ENCODE measurements at regions not wholly inside any gene's neighbourhood (a gene's known extent, or its start where the extent isn't known, plus 50 kb on each side); places are given as distances from the start of the nearest gene placed in this dataset.
"Not testable (repeated sequence)": the region's sequence is repeated elsewhere in the genome, so short reads cannot be mapped to it uniquely, and the experiment has no call there.

- no peak for DNase-seq
These were observed 60.6 kb upstream of the EMB start for GRCh38 chr5:50501491-50502228.

- not testable (repeated sequence) for DNase-seq
These were observed 72.0 kb upstream of the EMB start for GRCh38 chr5:50513028-50513457.

DNA sequence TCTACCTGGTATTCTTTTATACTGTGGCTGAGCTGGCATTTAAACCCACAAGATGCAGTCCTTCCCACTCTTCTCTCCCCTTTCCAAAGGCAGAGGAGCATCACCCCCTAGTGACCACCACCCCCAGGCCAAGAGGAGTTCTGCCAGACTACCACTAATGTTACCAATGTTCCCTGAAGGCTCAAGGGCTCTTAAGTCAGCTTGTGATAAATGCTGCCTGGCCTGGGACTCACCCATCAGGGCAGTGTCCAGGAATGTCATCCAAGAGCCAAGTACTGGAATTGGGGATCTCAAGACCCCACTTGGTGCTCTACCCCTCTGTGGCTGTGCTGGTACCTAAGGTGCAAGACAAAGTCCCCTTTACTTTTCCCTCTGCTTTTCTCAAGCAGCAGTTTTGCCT is 80.0 kb upstream of the EMB start:
- not testable (repeated sequence) for DNase-seq

DNA sequence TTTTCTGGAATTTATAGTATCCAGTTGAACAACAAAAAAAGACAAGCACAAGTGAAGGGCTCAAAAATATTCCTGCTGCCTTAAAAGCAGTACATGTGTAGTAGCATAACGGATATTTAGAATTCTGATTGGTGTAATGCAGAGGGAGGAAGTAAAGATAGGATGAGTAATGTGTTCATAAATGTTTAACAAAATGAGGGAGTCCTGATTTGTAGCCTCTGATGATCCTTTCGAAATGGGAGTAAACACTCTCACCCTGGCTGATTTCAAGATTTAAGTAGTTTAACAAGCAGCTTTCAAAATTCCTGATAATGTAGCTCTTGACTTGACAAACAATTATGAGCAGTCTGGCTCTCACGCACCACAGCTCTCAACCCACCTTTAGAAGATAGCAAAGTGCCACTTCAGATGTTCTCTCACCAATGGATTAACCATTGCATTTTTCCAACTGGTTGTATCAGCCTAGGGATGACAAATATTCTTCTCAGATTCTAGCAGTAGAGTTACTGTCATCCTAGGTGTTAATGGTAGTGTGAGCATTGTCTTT is 86.5 kb upstream of the EMB start:
- DNase-seq: peak in 1 of 2 experiments; percentile 6

DNA sequence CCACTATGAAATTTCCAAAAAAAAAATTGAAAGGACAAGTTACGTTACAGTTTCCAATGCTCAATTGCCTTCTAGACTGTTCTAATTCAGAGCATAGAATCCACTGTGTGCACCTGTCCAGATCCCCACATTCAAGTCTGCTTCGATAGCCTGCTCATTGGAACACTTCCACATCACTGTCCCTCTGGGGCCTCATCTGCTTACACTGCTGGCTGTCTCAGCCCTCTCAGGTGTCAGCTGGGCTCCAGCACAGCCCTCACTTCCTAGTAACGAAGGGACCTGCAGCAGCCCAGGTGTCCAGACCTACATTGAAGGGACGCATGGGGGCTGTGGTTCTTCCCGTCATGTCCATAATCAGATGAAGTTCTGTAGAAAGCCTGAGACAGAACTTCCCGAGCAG is 94.3 kb upstream of the EMB start:
- DNase-seq: no peak

DNA sequence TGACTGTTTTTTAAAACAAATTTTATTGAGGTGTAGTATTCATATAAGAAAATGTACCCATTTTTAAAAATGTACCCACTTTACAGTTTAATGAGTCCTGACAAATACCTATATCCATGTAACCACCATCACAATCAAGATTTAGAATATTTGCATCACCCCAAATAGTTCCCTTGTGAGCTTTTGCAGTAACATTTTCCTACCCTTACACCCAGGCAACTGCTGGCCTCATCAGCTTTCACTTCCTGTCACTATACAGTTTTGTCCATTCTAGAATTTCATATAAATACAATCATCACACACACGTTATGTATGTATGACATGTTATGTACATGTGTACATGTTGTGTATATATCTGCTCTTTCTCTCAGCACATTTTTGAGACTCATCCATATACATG is 96.4 kb upstream of the EMB start:
- DNase-seq: not testable (repeated sequence)

DNA sequence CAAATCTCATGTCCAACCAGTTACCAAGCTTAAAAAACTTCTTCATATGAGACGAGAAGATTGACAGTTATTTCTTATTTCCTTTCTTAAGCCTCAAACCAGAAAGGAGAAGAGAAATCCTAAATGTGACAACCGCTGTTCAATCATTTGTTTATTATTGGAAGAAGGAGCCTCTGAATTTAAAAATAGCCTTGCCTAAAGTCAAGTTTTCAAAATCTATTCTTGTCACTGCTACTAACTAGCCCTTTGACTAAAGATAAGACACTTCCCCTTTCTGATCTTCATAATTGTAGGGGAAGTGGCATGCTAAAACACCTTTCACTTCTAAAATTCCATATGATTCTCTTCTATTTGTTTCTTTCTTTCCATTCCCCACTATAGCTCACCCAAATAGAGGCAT is 106.2 kb upstream of the EMB start:
- no peak for DNase-seq

- DNase-seq: no peak
These were observed 109.2 kb upstream of the EMB start for GRCh38 chr5:50550267-50550666.

GRCh38 chr5:50550993-50551392 is 109.9 kb upstream of the EMB start:
- no peak for DNase-seq

GRCh38 chr5:50553560-50553984 is 112.5 kb upstream of the EMB start:
- peak in 1 of 2 experiments; percentile 3 for DNase-seq

DNA sequence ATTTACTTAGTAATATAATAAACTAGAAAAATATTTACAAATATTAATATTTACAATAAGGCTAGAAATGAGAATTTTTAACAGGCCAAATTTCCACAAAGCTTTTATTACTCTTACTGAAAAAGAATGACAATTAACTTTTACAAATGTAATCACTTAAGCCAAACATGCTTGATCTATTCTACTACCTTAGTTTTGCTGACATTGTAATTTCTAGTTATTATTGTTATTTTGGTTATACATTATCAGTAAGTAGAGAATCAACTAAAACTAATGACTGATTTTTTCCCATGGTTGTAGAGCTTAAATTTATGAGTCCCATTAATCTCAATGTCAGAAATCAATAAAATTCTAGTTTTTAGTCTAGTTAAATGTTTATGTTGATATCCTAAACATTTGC is 107.8 kb upstream of the PARP8 start:
- not testable (repeated sequence) for DNase-seq

GRCh38 chr5:50559955-50560354 is 106.5 kb upstream of the PARP8 start:
- DNase-seq: no peak

DNA sequence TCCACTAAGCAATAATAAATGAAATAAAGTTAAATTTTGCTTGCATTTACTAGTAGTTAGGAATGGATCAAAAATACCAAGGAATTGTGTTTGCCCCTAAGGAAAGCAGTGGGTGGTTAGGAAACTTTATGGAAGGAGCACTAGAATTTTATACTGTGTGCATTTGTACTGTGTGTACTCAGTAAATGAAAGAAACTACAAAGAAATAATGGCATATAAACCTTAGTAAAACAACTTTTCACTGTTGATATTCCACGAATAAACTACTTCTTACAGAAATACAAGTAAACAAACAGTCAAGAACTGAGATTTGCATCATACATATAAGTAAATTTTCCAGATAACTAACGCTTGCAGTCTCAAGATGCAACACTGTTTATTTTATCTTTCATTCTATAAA is 103.7 kb upstream of the PARP8 start:
- no peak for DNase-seq

DNA sequence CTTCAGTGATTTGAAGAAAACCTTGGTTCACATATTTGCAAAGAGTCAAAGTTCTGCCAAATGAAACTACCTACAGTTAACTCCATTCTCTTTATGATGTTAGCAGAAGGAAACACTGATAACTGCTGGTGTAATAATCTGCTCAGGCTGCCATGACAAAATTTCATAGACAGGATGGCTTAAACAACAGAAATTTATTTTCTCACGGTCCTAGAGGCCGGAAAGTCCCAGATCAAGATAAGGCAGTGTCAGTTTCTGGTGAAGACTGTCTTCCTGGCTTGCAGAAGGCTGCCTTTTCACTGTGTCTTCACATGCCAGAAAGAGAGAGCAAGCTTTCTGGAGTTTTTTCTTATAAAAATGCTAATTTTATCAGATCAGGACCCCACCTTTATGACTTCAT is 102.4 kb upstream of the PARP8 start:
- no peak for DNase-seq

- DNase-seq: no peak
These were observed 101.9 kb upstream of the PARP8 start for GRCh38 chr5:50564558-50564957.

DNA sequence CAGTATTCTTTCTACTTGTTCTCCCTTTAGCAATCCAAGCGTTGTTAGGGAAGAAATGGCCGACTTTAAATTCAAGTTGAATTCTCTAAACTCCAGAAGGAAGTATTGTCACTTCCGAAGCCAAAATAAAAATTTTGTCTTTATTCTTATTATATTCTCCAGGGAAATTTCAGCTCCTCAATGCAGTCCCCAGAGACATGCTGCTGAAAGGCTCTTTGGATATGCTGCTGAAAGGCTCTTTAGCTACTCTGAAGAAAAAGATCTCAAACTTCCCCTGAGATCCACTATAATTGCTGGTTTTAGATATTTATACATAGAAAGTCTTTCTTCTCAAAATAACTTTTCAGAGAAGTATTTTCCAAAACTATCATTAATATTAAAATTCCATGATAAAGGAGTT is 92.3 kb upstream of the PARP8 start:
- no peak for DNase-seq

- no peak for DNase-seq
These were observed 90.7 kb upstream of the PARP8 start for GRCh38 chr5:50575740-50576139.

DNA sequence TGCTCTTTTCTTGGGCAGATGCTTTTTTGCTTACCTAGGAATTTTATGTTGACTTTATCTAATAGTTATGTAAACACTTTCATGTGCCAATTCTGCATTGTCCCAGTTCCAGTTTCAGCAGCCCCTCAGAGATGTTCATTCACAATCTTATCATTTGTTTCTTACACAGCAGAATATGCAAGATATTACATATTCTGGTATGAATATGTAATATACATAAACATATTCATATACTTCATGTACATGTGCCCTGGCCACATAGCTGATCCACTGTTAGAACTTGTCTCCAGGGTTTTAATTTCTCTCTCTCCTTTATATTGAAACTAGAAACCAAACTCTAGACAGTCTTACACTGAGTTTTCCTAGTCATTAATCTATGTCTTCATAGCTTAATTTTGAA is 90.2 kb upstream of the PARP8 start:
- DNase-seq: peak in 1 of 2 experiments; percentile 1

GRCh38 chr5:50576686-50577256 is 89.7 kb upstream of the PARP8 start:
- no peak for DNase-seq

DNA sequence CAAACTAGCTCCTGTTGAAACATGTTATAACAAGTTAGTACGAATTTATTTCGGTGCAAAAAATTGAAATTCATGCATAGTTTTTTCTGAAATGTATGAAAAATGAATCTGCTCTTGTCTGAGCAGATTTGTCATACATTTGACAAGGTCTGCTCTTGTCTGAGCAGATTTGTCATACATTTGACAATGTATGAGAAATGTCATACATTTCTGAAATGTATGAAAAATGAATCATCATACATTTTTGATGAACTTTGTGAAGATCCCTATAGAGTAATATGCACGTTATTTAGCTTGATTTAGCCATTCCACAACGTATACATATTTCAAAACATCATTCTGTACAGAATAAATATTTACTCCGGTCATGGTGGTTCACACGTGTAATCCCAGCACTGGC is 85.9 kb upstream of the PARP8 start:
- DNase-seq: no peak

DNA sequence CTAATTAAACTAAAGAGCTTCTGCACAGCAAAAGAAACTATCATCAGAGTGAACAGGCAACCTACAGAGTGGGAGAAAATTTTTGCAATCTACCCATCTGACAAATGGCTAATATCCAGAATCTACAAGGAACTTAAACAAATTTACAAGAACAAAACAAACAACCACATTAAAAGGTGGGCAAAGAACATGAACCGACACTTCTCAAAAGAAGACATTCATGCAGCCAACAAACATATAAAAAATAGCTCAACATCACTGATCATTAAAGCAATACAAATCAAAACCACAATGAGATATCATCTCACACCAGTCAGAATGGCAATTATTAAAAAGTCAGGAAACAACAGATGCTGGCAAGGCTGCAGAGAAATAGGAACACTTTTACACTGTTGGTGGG is 84.6 kb upstream of the PARP8 start:
- not testable (repeated sequence) for DNase-seq

DNA sequence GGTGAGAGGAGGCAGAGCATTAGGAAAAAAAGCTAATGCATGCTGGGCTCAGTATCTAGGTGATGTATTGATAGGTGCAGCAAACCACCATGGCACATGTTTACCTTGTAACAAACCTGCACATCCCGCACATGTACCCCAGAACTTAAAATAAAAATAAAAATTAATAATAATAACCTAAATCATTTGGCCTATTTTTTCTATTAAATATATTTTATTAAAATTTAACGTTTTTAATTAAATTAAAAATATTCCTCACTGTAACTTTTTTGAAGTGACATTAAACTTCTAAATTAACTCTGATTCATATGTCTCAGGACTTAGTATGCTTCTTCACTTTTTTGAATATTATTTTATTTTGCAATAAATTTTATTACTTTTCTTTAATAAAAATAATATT is 83.7 kb upstream of the PARP8 start:
- no peak for DNase-seq

DNA sequence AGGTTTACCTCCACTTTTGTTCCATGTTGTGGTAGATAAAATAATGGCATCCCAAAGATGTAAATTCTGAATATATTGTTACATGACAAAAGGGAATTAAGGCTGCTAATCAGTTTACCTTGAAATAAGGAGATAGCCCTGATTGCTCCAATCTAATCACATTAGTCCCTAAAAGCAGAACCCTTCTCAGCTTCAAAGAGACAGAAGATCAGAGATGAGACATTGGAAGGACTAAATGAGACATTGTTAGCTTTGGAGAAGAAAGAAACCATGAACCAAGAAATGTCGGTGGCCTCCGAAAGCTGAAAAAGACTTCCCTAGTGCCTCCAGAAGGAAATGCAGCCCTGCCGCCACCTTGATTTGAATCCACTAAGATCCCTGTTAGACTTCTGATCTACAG is 82.8 kb upstream of the PARP8 start:
- DNase-seq: no peak

- DNase-seq: not testable (repeated sequence)
These were observed 78.0 kb upstream of the PARP8 start for GRCh38 chr5:50588471-50588870.
